SK-N-SH treated with all-trans-retinoic acid at 6 μM for 48 hours (cell line): ENCODE measurements at regions not wholly inside any gene's neighbourhood (a gene's known extent, or its start where the extent isn't known, plus 50 kb on each side); places are given as distances from the start of the nearest gene placed in this dataset.

Experiments
- ATAC-seq: fragments of 200-7000 bp; cut with Tn5 transposase; 3 replicates; pipeline ENCODE4 v1.9.1; 2020; ENCODE audit warnings: mild to moderate bottlenecking, moderate library complexity
- ARNTL ChIP-seq: fragments of 450-650 bp; formaldehyde crosslinking; IDR thresholded peaks from 2 replicates; pipeline ENCODE4 v1.5.0; 2020; ENCODE audit warnings: low read depth, mild to moderate bottlenecking, moderate library complexity, borderline replicate concordance
- BACH2 ChIP-seq: fragments of 250-450 bp; sonication (Bioruptor Pico); IDR thresholded peaks from 2 replicates; pipeline ENCODE4 v1.9.0; 2021; ENCODE audit warnings: mild to moderate bottlenecking, borderline replicate concordance
- CSDC2 ChIP-seq: fragments of 250-450 bp; sonication (Bioruptor Pico); IDR thresholded peaks from 2 replicates; pipeline ENCODE4 v1.5.0; 2020; ENCODE audit warnings: mild to moderate bottlenecking, moderate library complexity
- ESRRG ChIP-seq: fragments of 250-450 bp; sonication (Bioruptor Pico); IDR thresholded peaks from 2 replicates; pipeline ENCODE4 v1.6.1; 2021; ENCODE audit warnings: mild to moderate bottlenecking
- GLIS3 ChIP-seq: fragments of 250-450 bp; sonication (Bioruptor Pico); IDR thresholded peaks from 2 replicates; pipeline ENCODE4 v1.5.0; 2020; ENCODE audit warnings: mild to moderate bottlenecking, moderate library complexity
- ISL1 ChIP-seq: fragments of 250-450 bp; sonication (Bioruptor Pico); IDR thresholded peaks from 2 replicates; pipeline ENCODE4 v2.1.2; 2022; ENCODE audit warnings: mild to moderate bottlenecking, moderate library complexity
- OSR1 ChIP-seq: fragments of 250-450 bp; sonication (Bioruptor Pico); IDR thresholded peaks from 2 replicates; pipeline ENCODE4 v1.8.0; 2022; ENCODE audit warnings: moderate library complexity, mild to moderate bottlenecking, inconsistent platforms
- PPARA ChIP-seq: fragments of 250-450 bp; sonication (Bioruptor Pico); IDR thresholded peaks from 2 replicates; pipeline ENCODE4 v1.5.0; 2020; ENCODE audit warnings: mild to moderate bottlenecking, borderline replicate concordance
- RARB ChIP-seq: fragments of 250-450 bp; sonication (Bioruptor Pico); IDR thresholded peaks from 2 replicates; pipeline ENCODE4 v1.8.0; 2021; ENCODE audit warnings: mild to moderate bottlenecking, moderate library complexity
- SNAI2 ChIP-seq: fragments of 250-450 bp; sonication (Bioruptor Pico); IDR thresholded peaks from 2 replicates; pipeline ENCODE4 v1.5.0; 2020; ENCODE audit warnings: mild to moderate bottlenecking, moderate library complexity
- TOX ChIP-seq: fragments of 250-450 bp; sonication (Bioruptor Pico); IDR thresholded peaks from 2 replicates; pipeline ENCODE4 v1.8.0; 2021; ENCODE audit warnings: mild to moderate bottlenecking, moderate library complexity, borderline replicate concordance
- ZC3H10 ChIP-seq: fragments of 250-450 bp; sonication (Bioruptor Pico); IDR thresholded peaks from 2 replicates; pipeline ENCODE4 v1.5.1; 2021; ENCODE audit warnings: mild to moderate bottlenecking, moderate library complexity
- ZFP3 ChIP-seq: fragments of 250-450 bp; sonication (Bioruptor Pico); IDR thresholded peaks from 2 replicates; pipeline ENCODE4 v1.5.0; 2020; ENCODE audit warnings: mild to moderate bottlenecking, moderate library complexity
- ZFP30 ChIP-seq: fragments of 450-650 bp; formaldehyde crosslinking; IDR thresholded peaks from 2 replicates; pipeline ENCODE4 v1.5.0; 2022; ENCODE audit warnings: mild to moderate bottlenecking, moderate library complexity
- ZNF565 ChIP-seq: fragments of 450-650 bp; formaldehyde crosslinking; conservative IDR thresholded peaks from 2 replicates; pipeline ENCODE4 v1.5.0; 2020; ENCODE audit warnings: low read depth, mild to moderate bottlenecking, moderate library complexity
- ZNF70 ChIP-seq: fragments of 450-650 bp; formaldehyde crosslinking; IDR thresholded peaks from 2 replicates; pipeline ENCODE4 v1.5.0; 2020; ENCODE audit warnings: mild to moderate bottlenecking, moderate library complexity
- TF ChIP-seq, protein P1 (sequence below): fragments of 250-450 bp; sonication (Bioruptor Pico); IDR thresholded peaks from 2 replicates; pipeline ENCODE4 v1.8.0; 2020; ENCODE audit warnings: mild to moderate bottlenecking, moderate library complexity, borderline replicate concordance
- TF ChIP-seq, protein P2 (sequence below): fragments of 250-450 bp; sonication (Bioruptor Pico); IDR thresholded peaks from 2 replicates; pipeline ENCODE4 v1.5.0; 2020; ENCODE audit warnings: mild to moderate bottlenecking, moderate library complexity
- TF ChIP-seq, protein P3 (sequence below): fragments of 250-450 bp; sonication (Bioruptor Pico); IDR thresholded peaks from 2 replicates; pipeline ENCODE4 v1.5.1; 2020; ENCODE audit warnings: low read depth, mild to moderate bottlenecking, moderate library complexity
- TF ChIP-seq, protein P4 (sequence below): fragments of 250-450 bp; sonication (Bioruptor Pico); IDR thresholded peaks from 2 replicates; pipeline ENCODE4 v1.5.1; 2021; ENCODE audit warnings: mild to moderate bottlenecking, moderate library complexity
- TF ChIP-seq, protein P5 (sequence below): fragments of 250-450 bp; sonication (Bioruptor Pico); IDR thresholded peaks from 2 replicates; pipeline ENCODE4 v1.8.0; 2021; ENCODE audit warnings: low read depth, mild to moderate bottlenecking, moderate library complexity, borderline replicate concordance

DNA sequence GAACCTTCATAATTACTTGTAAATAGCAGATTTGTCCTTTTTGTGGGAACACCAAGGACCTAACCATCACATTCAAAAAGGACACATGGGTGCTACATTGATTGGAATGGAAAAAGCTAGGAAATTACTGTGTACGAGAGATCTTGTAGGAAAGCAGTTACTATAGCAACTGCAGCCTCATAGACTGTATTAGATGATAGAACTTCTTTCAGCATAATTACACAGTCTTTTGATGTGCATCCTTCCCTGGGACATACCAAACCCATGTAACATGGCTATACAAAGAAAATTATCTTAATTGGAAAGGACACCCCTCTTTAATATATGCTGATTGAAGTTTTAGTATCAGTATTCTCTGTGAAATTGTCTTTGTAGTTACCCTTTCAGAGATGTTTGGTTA lies 130.7 kb upstream of the CTSO start:
- TF ChIP-seq, protein P1, sequence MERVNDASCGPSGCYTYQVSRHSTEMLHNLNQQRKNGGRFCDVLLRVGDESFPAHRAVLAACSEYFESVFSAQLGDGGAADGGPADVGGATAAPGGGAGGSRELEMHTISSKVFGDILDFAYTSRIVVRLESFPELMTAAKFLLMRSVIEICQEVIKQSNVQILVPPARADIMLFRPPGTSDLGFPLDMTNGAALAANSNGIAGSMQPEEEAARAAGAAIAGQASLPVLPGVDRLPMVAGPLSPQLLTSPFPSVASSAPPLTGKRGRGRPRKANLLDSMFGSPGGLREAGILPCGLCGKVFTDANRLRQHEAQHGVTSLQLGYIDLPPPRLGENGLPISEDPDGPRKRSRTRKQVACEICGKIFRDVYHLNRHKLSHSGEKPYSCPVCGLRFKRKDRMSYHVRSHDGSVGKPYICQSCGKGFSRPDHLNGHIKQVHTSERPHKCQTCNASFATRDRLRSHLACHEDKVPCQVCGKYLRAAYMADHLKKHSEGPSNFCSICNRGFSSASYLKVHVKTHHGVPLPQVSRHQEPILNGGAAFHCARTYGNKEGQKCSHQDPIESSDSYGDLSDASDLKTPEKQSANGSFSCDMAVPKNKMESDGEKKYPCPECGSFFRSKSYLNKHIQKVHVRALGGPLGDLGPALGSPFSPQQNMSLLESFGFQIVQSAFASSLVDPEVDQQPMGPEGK (CRISPR knock-in tag), result no peak
- TF ChIP-seq ZFP30 (no peak), PPARA (CRISPR knock-in tag) (no peak), ARNTL (no peak), ZC3H10 (CRISPR knock-in tag) (no peak), OSR1 (CRISPR knock-in tag) (no peak)
- TF ChIP-seq, protein P2, sequence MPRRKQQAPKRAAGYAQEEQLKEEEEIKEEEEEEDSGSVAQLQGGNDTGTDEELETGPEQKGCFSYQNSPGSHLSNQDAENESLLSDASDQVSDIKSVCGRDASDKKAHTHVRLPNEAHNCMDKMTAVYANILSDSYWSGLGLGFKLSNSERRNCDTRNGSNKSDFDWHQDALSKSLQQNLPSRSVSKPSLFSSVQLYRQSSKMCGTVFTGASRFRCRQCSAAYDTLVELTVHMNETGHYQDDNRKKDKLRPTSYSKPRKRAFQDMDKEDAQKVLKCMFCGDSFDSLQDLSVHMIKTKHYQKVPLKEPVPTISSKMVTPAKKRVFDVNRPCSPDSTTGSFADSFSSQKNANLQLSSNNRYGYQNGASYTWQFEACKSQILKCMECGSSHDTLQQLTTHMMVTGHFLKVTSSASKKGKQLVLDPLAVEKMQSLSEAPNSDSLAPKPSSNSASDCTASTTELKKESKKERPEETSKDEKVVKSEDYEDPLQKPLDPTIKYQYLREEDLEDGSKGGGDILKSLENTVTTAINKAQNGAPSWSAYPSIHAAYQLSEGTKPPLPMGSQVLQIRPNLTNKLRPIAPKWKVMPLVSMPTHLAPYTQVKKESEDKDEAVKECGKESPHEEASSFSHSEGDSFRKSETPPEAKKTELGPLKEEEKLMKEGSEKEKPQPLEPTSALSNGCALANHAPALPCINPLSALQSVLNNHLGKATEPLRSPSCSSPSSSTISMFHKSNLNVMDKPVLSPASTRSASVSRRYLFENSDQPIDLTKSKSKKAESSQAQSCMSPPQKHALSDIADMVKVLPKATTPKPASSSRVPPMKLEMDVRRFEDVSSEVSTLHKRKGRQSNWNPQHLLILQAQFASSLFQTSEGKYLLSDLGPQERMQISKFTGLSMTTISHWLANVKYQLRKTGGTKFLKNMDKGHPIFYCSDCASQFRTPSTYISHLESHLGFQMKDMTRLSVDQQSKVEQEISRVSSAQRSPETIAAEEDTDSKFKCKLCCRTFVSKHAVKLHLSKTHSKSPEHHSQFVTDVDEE (CRISPR knock-in tag), result no peak
- TF ChIP-seq, protein P3, sequence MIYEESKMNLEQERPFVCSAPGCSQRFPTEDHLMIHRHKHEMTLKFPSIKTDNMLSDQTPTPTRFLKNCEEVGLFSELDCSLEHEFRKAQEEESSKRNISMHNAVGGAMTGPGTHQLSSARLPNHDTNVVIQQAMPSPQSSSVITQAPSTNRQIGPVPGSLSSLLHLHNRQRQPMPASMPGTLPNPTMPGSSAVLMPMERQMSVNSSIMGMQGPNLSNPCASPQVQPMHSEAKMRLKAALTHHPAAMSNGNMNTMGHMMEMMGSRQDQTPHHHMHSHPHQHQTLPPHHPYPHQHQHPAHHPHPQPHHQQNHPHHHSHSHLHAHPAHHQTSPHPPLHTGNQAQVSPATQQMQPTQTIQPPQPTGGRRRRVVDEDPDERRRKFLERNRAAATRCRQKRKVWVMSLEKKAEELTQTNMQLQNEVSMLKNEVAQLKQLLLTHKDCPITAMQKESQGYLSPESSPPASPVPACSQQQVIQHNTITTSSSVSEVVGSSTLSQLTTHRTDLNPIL (CRISPR knock-in tag), result no peak
- TF ChIP-seq, all 23 proteins: peak for 0
- ATAC-seq, result no peak

DNA sequence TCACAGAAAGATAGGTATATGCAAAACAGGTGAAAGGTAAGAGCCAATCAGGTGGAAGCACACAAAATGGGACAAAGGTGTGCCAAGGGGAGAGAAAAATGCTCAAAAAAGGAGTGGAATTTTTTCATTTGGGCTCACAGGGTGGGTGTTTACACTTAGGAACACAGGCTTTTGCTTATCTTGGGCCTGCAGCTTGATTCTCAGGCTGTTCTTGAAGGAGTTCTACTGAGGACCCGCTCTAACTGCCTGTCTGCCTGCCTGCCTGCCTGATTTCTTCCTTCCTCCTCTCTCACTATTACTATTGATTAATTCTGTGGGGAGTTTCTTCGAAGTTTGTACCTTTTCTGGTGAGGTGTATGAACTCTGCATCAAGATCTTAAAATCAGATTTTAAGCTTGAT lies 120.3 kb upstream of the CTSO start:
- no peak for ATAC-seq
- TF ChIP-seq, protein P1 (CRISPR knock-in tag), result no peak
- TF ChIP-seq, protein P4, sequence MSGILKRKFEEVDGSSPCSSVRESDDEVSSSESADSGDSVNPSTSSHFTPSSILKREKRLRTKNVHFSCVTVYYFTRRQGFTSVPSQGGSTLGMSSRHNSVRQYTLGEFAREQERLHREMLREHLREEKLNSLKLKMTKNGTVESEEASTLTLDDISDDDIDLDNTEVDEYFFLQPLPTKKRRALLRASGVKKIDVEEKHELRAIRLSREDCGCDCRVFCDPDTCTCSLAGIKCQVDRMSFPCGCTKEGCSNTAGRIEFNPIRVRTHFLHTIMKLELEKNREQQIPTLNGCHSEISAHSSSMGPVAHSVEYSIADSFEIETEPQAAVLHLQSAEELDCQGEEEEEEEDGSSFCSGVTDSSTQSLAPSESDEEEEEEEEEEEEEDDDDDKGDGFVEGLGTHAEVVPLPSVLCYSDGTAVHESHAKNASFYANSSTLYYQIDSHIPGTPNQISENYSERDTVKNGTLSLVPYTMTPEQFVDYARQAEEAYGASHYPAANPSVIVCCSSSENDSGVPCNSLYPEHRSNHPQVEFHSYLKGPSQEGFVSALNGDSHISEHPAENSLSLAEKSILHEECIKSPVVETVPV (CRISPR knock-in tag), result no peak
- TF ChIP-seq, protein P5, sequence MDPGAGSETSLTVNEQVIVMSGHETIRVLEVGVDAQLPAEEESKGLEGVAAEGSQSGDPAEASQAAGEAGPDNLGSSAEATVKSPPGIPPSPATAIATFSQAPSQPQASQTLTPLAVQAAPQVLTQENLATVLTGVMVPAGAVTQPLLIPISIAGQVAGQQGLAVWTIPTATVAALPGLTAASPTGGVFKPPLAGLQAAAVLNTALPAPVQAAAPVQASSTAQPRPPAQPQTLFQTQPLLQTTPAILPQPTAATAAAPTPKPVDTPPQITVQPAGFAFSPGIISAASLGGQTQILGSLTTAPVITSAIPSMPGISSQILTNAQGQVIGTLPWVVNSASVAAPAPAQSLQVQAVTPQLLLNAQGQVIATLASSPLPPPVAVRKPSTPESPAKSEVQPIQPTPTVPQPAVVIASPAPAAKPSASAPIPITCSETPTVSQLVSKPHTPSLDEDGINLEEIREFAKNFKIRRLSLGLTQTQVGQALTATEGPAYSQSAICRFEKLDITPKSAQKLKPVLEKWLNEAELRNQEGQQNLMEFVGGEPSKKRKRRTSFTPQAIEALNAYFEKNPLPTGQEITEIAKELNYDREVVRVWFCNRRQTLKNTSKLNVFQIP, result no peak
- TF ChIP-seq, all 23 proteins: peak for 0

DNA sequence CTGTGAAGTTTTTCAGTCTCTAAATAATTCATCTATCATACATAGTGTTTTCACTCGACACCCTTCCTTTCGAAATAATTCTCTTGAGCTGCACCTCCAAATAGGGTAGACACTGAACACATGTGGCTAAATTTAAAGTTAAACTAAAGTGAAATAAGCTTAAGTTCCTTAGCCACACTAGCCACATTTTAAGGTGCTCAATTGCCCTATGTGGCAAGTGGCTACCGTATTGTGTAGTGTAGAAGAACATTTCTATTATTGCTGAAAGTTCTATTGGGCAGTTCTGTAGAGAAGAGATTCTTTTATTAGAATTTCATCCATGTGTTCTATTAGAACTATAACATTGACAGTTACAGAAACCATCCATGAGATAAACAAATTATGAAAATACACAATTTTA lies 107.0 kb upstream of the CTSO start:
- ATAC-seq, result no peak
- TF ChIP-seq BACH2 (no peak), ARNTL (no peak), ISL1 (CRISPR knock-in tag) (no peak), ZC3H10 (CRISPR knock-in tag) (no peak), ZNF565 (CRISPR knock-in tag) (no peak), ZFP3 (CRISPR knock-in tag) (no peak), RARB (CRISPR knock-in tag) (no peak), PPARA (CRISPR knock-in tag) (no peak), SNAI2 (no peak), CSDC2 (no peak), ESRRG (CRISPR knock-in tag) (no peak), TOX (CRISPR knock-in tag) (no peak), GLIS3 (no peak), ZNF70 (CRISPR knock-in tag) (no peak), OSR1 (CRISPR knock-in tag) (no peak)
- TF ChIP-seq, protein P5, result no peak
- TF ChIP-seq, protein P4 (CRISPR knock-in tag), result no peak
- TF ChIP-seq, protein P3 (CRISPR knock-in tag), result no peak
